Stimulated activated CD4-positive, alpha-beta T cell treated with anti-CD3 and anti-CD28 coated beads, Interleukin-15, amount 100 ng/mL, for 24 hours (primary cell): ENCODE measurements at regions not wholly inside any gene's neighbourhood (a gene's known extent, or its start where the extent isn't known, plus 50 kb on each side); places are given as distances from the start of the nearest gene placed in this dataset.

Experiments used
- DNase-seq: peaks from one replicate; pipeline ENCODE4 v3.0.0-alpha.2; 2020

DNA sequence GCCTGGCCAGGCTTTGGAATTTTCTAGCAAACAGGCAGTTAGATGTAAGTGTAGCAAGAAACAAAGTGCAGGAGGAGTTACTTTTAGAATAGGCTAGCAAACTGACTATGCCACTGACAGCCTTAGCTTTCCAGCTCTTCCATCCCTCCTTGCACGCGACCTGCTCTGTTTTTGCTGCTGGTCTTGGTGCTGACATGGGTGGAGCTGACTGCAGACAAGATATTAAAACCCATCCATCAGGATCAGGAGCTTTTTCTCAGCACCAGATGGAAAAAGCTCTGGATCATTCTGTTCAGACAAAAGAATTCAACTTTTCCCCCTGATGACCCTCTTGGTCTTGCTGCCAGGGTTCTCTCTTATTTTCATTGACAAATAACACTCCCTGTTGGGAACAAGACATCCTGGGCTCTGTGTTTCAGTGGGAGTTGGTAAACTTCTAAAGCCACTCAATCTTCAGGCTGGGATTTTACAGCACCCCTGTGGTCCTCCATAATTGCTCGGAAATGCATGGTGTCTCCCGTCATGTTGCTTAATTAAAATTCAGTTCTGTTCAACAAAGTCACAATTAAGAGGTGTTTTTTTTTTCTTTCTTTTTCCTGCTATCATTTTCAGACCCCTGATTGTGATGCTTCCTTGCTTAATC lies 240.0 kb upstream of the LARGE1 start:
- DNase-seq, result no peak

DNA sequence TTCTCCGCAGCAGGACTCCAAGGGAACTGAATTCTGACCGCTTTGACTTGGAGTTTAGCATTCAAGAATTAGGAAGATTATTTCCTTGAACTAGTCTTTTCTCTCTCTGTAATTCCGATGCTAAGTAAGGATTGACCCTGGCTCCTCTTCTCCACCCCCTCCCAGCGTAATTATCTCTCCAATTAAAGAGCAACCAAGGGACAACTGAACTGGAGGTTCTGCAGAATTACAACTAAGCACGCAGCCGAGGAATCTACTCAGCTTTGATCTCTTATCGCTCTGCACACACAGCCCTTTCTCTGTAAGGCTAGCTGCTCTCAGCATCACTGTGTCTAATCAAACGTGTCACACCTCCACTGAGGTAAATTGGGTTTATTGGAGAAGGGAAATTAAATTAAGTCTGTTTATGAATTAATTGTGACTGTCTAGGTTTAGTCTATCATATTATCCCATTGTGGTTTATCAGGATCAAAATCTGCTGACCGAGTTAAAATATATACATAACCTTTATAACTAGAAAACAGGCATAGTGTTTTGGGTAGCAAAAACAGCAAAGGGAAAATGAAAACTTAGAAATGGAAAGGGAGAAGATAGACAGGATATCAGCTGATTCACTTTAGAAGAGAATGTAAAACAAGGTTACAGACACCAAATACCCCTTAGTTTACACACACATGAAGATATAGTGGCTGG lies 241.3 kb upstream of the LARGE1 start:
- no peak for DNase-seq

DNA sequence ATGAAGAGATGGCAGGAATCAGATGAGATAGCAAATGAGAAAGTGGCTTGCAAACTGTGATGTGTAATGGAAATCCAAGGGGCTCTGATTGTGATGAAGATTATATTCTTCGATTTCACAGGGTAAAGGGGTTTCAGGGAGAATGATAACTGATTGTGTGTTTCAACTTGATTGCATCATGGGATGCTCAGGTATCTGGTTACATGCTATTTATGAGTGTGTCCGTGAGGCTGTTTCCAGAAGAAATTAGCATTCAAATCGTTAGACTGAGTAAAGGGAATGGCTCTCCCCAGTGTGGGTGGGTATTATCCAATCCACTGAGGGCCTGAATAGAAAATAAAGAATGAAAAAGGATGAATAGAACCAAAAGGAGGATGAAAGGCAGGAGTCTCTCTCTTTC lies 278.7 kb upstream of the LARGE1 start:
- no peak for DNase-seq

DNA sequence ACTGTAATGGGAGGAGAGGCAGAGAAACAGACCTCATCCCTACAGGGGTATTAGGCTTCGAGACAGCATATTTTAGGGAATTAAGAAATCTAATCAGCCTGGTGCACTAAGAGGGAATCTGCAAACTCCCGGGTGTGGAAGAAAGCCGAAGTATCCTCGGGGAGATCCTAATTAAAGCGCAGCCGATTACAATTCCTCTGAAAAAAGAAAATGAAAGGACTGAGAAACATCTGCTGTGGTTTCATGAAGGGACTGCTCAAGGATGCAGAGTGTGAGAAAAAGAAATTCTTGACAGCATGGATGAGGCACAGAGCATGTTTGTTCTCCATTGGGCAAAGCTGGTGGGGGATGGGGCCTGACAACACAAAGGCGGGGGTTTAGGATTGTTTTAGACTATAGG lies 290.0 kb upstream of the LARGE1 start:
- DNase-seq, result no peak

DNA sequence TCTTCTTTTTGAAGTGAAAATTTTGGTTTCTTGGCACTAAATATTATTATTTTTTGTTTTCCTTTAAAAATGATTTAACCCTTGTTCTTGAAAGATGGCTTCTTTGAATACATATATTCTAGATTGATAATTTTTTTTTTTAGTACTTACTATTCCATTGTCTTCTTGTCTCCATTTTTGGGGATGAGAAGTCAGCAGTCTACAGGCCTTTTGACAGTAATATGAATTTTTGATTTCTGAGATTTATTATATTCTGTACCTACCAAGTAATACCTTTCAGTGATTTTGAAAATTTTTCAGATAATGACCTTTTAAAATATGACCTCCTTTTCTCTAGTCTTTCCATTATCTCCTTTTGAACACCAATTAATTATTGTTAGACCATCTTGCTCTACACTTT lies 294.1 kb upstream of the LARGE1 start:
- DNase-seq, result no peak

DNA sequence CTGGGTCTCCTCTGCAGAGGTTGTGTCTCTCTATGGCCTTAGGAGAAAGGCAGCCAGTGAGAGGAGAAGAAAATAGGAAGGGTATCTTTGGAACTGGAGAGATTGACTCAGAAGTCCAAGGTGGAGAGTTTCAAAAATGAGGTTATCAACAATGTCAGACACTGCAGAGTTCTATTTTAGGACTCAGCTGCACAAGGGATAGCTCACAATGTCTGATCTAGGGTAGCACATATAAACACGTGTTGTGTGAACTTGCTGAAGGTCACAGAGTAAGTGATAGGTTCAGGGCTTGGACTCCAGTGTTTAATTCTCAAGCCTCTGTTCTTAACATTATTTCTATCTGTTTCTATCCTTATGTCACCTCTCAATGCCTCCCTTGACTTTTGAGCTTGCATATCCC lies 305.0 kb upstream of the LARGE1 start:
- no peak for DNase-seq

DNA sequence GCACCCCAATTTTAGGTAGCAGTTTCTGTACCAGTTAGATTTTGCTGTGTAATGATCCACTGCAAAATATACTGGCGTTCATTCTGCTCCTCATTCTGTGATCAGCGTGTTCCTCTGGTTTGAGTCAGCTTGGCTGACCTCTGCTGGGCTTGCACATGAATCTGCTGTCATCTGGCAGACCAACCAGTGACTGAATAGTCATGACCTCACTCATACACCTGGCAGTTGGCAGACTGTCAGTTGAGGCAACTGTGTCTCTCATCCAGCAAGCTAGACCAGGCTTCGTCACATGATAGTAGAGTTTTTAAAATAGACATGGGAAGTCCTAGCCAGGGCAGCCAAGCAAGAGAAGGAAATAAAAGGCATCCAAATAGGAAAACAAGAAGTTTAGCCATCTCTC lies 316.3 kb upstream of the LARGE1 start:
- no peak for DNase-seq

DNA sequence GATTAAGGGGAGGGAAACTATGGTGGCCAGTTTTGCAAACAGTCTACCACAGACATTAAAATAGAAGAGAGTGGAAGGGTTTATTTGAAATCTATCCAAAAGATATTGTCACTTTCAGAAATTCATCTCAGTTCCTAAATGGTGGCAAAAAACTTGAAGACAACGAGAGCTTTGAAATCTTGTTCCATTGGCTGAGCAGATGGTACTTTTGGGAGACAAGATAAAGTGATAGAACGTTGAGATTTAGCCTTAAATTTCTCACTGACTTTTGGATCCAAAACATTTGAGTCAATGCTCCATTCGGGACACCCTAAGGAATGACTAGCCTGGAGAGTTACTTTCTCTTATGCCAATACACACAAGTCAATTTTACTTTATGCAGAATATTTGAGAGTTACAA lies 319.1 kb upstream of the LARGE1 start:
- DNase-seq, result no peak

DNA sequence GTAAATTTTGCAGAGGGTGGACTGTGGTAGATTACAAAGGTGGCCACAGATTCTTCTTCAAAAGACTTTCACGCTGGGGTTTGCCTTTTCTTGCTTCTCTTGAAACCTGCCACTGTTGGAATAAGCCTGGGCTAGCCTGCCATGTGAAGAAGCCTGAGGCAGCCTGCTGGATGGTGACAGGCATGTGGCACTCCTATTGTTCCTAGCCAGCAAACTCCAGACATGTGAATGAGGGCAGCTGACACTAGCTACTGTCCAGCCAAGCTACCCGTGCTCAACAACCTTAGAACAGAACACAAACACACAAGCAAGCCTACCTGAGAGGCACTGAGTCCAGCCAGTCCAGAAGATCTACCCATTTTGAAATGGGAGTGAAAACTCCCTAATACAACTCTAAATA lies 322.7 kb upstream of the LARGE1 start:
- no peak for DNase-seq

DNA sequence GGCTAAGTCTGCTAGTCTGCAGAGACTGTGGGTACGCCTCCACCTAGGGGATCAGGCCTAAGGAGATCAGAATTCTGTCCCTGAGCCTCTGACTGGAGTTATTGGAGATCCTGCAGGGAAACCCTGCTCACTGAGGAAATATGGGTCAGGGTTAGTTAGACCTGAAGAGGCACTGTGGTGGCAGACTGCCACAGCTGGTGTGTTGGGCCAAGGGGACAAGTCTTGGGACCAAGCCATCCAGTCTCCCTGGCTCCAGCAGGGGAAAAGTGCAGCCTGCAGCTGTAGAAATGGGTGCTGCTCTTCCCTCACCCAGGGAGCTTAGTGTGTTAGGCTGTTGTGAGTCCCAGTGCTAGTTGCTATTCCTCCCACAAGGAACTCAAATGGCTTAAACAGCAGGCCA lies 334.8 kb upstream of the LARGE1 start:
- DNase-seq, result no peak

DNA sequence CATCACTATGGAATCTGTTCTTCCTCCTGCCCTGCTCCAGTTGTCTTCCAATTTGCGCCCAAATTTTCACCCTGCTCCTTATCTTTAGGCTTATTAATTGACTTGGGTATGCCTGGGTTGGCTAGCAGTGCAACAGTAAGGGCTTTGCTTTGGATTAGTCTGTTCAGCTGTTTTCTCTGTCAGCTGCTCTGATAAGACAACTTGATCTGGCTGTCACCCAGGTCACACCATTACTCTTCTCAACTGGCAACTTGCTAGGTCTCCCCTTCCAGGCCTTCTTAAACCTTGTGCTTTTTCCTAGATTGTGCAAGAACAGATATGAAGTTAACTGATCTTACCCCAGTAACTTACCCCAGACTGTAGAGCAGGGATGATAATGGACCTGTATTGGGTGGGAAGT lies 357.8 kb upstream of the LARGE1 start:
- DNase-seq, result no peak

DNA sequence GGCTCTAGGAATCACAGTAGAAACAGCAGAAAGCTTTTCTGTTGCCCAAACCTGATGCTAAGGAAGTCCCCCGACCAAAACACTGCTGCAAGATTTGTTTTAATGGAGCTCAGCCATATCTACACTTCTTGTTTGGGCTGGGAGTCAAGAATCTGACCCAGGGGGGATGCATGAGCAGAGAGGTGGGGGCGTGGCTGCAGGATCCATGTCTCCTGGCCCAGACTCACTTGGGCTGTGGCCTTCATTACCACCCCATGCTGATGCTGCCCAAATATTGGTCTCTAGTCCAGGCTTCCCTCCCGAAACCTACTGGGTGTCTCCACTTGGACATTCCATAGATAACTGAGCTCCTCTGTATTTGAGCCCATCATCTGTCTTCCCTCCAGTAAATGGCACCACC lies 361.5 kb upstream of the LARGE1 start:
- DNase-seq, result no peak

DNA sequence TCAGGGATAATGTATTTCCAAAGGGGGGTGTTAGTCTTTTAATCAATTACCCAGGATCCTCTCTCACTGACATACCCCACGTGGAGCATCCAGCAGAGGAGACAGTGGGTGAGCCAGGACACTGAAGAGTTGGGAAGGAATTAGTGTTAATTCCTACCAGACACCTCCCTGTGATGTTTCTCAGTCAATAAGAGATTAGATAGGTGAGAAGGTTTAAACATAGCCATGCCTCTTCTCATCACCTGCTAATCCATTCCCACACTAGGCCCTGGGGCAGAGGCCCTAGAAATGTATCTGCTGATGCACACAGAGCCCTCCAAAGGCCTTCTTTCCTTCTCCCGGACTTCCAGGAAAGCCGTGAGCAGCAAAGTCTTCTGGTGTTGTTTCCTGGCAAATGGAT lies 363.6 kb upstream of the LARGE1 start:
- DNase-seq, result no peak

DNA sequence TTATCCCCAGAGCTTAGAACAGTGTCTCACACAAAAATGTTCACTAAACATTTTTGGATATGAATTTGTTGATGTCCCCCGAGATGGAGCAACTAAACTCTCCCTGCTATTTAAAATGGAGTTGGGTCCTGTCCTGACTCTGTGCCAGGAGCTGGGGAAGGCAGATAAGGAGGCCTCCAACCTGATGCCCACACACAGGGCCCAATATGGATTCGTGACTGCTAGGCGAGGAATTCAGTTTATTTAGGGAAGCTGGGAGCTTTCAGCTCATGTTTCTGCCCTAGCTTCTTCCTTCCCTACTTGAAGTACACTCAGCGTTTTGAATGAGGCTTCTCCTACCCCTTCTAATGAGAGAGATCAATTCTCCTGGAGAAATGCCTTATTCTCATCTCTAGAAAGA lies 373.0 kb upstream of the LARGE1 start:
- DNase-seq, result no peak

DNA sequence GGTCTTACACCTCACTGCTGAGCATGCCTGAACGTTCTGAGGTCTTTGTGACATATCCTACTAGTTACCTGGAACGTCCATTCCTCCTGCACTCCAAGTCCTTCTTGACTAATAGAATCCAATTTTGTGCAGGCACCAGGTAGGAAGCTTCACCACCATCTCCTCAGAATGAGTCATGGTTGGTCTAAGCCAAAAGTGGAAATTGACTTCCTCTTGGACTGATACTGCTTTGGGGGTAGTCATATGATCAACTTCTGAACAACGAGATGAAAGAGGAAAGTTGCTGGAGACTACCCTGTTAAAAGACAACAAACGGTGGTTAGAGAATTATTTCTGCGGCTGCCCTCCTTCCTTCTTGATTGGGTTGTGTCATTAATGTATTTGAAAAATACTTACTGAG lies 374.2 kb upstream of the LARGE1 start:
- no peak for DNase-seq

DNA sequence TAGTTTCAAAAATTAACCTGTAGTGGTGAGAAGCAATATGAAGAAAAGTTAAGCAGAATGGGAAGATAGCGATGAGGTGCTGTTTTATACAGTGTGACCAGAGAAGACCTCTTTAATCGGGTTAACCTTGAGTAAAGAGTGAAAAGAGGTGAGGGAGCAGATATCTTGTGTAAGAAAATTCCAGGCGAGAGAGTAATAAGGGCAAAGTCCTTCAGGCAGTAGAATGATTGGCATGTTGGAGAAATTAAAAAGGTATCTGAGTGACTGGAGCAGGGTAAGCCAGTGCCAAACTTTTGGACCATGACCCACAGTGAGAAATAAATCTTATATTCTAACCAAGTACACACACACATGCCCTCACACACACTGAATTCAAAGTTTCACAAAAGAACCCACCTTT lies 374.7 kb upstream of the LARGE1 start:
- DNase-seq, result no peak

DNA sequence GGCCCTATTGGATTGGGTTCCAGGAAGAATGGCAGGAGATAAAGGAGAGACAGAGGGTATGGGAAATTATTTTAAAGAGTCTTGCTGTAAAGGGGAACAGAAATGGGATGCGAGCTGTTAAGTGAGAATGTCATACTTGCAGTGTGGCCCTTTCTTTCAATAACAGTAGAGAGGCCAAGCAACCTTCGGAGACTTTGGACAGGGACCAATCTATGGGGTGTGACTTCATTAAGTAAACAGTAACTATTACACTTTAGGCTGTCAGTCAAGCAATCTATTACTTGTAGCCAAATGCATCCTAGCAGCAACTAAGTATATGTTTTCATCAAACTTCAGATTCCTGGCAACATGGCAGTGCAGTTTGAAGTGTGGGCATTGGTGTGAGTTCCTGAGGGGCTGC lies 376.2 kb upstream of the LARGE1 start:
- no peak for DNase-seq

DNA sequence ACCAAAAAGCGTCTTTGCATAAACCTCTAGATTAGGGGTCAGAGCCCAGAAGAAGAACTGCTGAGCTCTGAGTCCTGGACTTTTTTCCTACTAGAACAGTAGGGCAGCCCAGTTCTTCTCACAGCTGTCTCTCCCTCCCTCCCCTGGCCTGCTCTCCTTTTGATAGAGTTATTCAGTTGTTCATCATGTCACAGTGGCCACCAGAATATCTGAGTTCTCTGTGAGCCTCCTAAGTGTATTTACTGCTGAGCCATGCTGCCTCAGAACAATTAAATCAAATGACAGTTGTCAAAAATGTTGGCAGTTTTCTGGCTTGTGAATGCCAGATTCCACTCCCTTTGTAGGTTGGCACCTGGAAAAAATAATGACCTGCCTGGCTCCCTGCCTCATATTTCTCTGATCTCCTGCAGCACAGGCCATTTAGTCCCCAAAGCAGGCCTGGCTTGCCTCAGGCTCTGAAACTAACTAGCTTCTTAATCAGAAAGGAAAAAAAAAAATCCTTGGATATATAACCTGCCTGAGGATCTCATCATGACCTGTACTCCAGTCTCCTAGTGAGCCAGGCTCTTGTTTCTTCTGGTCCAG lies 377.4 kb upstream of the LARGE1 start:
- DNase-seq, result no peak

DNA sequence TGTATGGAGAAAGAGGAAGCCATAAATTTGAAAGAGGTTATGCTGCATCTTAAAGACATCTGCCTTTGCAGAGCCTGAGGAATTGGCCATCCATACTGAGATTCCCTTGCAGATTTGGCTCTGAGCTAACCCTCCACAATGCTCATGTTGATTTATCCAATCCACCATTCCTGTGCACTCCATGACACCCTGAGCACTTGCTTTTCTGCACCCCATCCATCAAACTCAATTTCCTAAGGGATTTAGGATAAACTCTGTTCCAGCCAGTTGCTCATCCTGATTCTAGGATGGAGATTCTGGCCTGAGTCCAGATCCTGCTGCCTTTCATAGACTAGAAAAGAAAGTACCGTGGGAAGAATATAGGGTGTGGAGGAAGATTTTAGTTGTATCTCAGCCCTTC lies 379.2 kb upstream of the LARGE1 start:
- DNase-seq, result no peak

DNA sequence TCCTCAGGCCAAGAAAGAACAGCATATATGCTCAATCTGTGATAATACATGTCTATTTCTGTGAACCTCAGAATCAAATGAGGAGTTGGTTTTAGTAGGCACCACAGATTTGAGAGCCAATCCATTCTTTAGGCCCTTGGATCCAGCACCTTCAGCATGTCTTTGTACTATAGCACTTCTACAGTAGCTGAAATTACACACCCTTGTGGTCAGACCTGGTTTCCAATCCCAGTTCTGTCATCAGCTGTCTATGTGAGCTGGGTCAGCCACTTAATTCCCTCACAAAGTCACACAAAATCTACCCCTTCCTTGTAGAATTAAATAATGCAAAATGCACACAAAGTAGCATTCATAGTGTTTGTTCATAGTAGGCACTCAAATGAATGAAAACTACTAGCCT lies 381.3 kb upstream of the LARGE1 start:
- DNase-seq, result no peak

DNA sequence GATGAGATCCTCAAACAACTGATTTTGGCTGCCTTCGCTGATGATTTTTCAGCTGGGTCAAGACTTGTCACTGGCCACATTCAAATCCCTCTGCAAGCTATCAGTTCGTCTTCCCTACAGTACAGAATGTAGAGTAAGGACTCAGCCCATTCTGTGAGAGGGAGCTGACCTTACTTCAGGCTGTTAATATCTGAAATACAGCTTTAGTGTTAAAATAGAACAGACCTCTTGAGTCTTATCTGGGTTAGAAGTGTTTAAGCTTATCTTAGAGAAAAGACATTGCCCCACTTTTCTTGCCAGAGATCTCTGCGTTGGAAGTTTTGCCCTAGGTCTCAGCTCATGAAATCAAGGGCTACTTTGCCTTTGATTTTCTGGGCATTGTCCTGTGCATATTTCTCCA lies 383.4 kb upstream of the LARGE1 start:
- DNase-seq, result no peak

DNA sequence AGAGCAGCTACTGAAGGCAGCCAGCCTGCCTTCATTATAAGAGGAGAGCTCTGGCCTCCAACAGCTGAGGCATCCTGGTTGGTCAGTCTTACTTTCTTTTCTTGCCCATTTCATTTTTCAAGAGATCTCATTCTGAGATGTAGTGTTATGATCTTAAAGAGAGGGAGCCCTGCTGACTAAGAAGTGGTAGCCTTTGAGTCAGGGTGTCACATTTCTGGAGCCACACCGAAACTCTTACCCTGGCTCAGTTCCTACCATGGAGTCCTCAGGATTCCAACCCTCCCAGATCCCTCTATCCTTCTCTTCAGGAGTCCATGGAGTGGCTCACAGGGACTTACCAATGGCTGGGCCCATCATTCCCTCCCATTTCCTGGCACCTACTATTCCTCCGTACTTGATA lies 386.1 kb upstream of the LARGE1 start:
- no peak for DNase-seq

DNA sequence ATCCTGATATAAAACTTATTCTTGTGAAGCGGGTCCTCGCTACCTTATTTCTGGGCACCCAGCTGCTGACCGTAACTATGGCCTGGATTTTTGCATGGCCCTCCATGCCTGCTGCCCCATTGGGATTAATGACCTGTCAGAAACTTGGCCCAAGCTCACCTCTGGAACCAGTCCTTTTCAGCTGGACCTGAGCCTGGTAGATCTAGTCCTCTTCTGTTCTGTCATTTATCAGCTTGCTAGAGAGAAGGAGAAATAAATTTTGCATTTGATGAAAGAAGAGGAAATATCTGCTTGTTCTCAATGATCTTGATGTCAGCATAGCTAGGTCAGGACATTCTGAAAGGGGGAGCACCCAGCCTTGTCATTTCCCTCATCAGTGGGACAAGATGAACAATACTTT lies 387.8 kb upstream of the LARGE1 start:
- no peak for DNase-seq

DNA sequence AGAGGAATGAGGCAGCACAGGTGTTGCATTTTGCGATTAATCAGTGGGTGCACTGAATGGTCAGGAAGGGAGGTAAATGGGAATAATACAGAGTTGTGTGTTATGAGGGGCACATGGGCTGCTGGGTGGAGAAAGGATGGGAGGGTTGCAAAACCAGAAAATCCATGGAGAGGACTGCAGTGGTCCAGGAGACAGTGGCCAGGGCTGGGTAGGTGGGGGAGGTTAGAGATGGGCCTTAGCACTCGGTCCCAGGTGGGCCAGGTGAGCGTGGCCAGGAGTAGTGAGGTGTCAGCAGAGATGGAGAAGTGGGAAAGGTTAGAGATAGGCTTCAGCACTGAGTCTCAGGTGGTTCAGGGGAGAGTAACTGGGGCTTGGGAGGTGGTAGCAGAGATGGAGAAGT lies 399.1 kb upstream of the LARGE1 start:
- DNase-seq, result no peak

DNA sequence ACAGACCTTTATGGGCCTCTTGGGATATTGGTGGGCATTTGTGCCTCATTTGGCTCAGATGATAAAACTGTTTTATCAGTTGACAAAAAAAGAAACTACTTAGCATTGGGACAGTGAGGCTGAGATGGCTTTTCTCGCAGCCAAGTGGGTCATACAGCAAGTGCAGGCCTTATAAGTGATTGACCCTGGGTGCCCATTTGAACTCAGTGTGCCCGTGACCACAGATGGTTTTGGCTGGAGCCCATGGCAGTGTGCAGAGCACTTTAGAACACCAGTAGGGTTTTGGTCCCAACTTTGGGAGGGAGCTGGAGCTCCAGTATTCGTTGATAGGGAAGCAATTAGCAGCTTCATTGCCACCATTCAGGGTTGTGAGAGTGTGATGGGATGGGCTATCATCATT lies 404.5 kb upstream of the LARGE1 start:
- DNase-seq, result no peak
